GM10266 (cell line): ENCODE measurements at regions not wholly inside any gene's neighbourhood (a gene's known extent, or its start where the extent isn't known, plus 50 kb on each side); places are given as distances from the start of the nearest gene placed in this dataset.

Experiments used
- DNase-seq: peaks from one replicate; pipeline ENCODE4 v3.0.0; 2012; ENCODE audit errors: extremely low spot score
- CTCF ChIP-seq: IDR thresholded peaks from 2 replicates; pipeline ENCODE4 v1.5.1; 2012; ENCODE audit warnings: mild to moderate bottlenecking, low read depth; ENCODE audit not compliant: control insufficient read depth, insufficient read depth; ENCODE audit errors: missing control alignments

GRCh38 chr3:168709073-168709472 is 613.3 kb upstream of the GOLIM4 start:
- DNase-seq = no peak
- TF ChIP-seq CTCF = no peak

- DNase-seq = no peak
- TF ChIP-seq CTCF = no peak
Measured at GRCh38 chr3:168707900-168708299, 612.2 kb upstream of the GOLIM4 start.

- no peak for DNase-seq
- TF ChIP-seq CTCF = no peak
Measured at GRCh38 chr3:168705412-168705811, 609.7 kb upstream of the GOLIM4 start.

- no peak for TF ChIP-seq CTCF
- no peak for DNase-seq
Measured at GRCh38 chr3:168696051-168696450, 600.3 kb upstream of the GOLIM4 start.

- no peak for TF ChIP-seq CTCF
- no peak for DNase-seq
Measured at GRCh38 chr3:168693870-168694269, 598.1 kb upstream of the GOLIM4 start.

GRCh38 chr3:168688267-168688666 is 592.5 kb upstream of the GOLIM4 start:
- DNase-seq = no peak

GRCh38 chr3:168684519-168684918 is 588.8 kb upstream of the GOLIM4 start:
- no peak for TF ChIP-seq CTCF
- no peak for DNase-seq

More at GRCh38 chr3:168688267-168688666, 592.5 kb upstream of the GOLIM4 start:
- TF ChIP-seq CTCF = no peak

GRCh38 chr3:168678730-168679129 is 583.0 kb upstream of the GOLIM4 start:
- TF ChIP-seq CTCF = no peak
- DNase-seq = no peak
